RWPE2 (cell line): ENCODE measurements at regions not wholly inside any gene's neighbourhood (a gene's known extent, or its start where the extent isn't known, plus 50 kb on each side); places are given as distances from the start of the nearest gene placed in this dataset.

Source experiments
- ATAC-seq: fragments of 200-7000 bp; cut with Tn5 transposase; 3 replicates; pipeline ENCODE4 v1.9.1; 2021; ENCODE audit warnings: low read depth
- DNase-seq: peaks from one replicate; pipeline ENCODE4 v3.0.0-alpha.2; 2020; ENCODE audit warnings: low spot score
- H3K27ac ChIP-seq: fragments of 450-650 bp; 2 replicates; pipeline ENCODE4 v1.5.1; 2017; ENCODE audit warnings: mild to moderate bottlenecking; ENCODE audit not compliant: poor library complexity, severe bottlenecking
- H3K27me3 ChIP-seq: fragments of 250-450 bp; sonication (Bioruptor Pico); 2 replicates; pipeline ENCODE4 v1.5.1; 2021; ENCODE audit warnings: mild to moderate bottlenecking, moderate library complexity; ENCODE audit not compliant: insufficient read depth, poor library complexity, severe bottlenecking
- H3K36me3 ChIP-seq: fragments of 250-450 bp; sonication (Bioruptor Pico); 2 replicates; pipeline ENCODE4 v1.5.1; 2020; ENCODE audit warnings: low read depth, mild to moderate bottlenecking, moderate library complexity
- H3K4me1 ChIP-seq: fragments of 250-450 bp; sonication (Bioruptor Pico); 2 replicates; pipeline ENCODE4 v1.5.1; 2021; ENCODE audit warnings: mild to moderate bottlenecking, moderate library complexity; ENCODE audit not compliant: insufficient read depth, poor library complexity, severe bottlenecking
- H3K4me3 ChIP-seq: fragments of 250-450 bp; sonication (Bioruptor Pico); 2 replicates; pipeline ENCODE4 v1.5.1; 2021; ENCODE audit warnings: mild to moderate bottlenecking, moderate library complexity; ENCODE audit not compliant: severe bottlenecking
- H3K9me3 ChIP-seq: fragments of 250-450 bp; sonication (Bioruptor Pico); 2 replicates; pipeline ENCODE4 v1.5.1; 2021; ENCODE audit warnings: mild to moderate bottlenecking, moderate library complexity; ENCODE audit not compliant: severe bottlenecking
- CTCF ChIP-seq: fragments of 450-650 bp; IDR thresholded peaks from one replicate; pipeline ENCODE4 v1.5.1; 2017; ENCODE audit warnings: mild to moderate bottlenecking, moderate library complexity; ENCODE audit not compliant: poor library complexity, severe bottlenecking

- peak overlapping the region; percentile 98 for H3K27ac ChIP-seq
- H3K4me1 ChIP-seq = peaks cover 61% of the 10 kb centered on the region
- H3K9me3 ChIP-seq = no peaks in the 10 kb centered on the region
- no peak for TF ChIP-seq CTCF
- H3K4me3 ChIP-seq = no peak overlapping the region
- H3K27me3 ChIP-seq = no peaks in the 10 kb centered on the region
- DNase-seq (no peak), ATAC-seq (no peak)
- no peaks in the 10 kb centered on the region for H3K36me3 ChIP-seq
These were observed 176.8 kb downstream of the ABHD5 start for GRCh38 chr3:43867436-43868072.

- no peaks in the 10 kb centered on the region for H3K27me3 ChIP-seq
- DNase-seq (no peak), ATAC-seq (no peak)
- no peak overlapping the region for H3K4me3 ChIP-seq
- H3K36me3 ChIP-seq = no peaks in the 10 kb centered on the region
- no peaks in the 10 kb centered on the region for H3K9me3 ChIP-seq
- no peak for TF ChIP-seq CTCF
- H3K27ac ChIP-seq = peak overlapping the region; percentile 98
- peaks cover 79% of the 10 kb centered on the region for H3K4me1 ChIP-seq
These were observed 178.8 kb downstream of the ABHD5 start for GRCh38 chr3:43869491-43869890.

GRCh38 chr3:43870120-43870519 is 179.4 kb downstream of the ABHD5 start:
- no peak overlapping the region for H3K4me3 ChIP-seq
- H3K9me3 ChIP-seq = no peaks in the 10 kb centered on the region
- H3K27ac ChIP-seq = peak overlapping the region; percentile 98
- no peaks in the 10 kb centered on the region for H3K36me3 ChIP-seq
- peaks cover 83% of the 10 kb centered on the region for H3K4me1 ChIP-seq
- DNase-seq (peak; percentile 74), ATAC-seq (peak; percentile 65)
- no peaks in the 10 kb centered on the region for H3K27me3 ChIP-seq
- no peak for TF ChIP-seq CTCF

- H3K36me3 ChIP-seq = no peaks in the 10 kb centered on the region
- TF ChIP-seq CTCF = no peak
- H3K4me1 ChIP-seq = peaks cover 79% of the 10 kb centered on the region
- H3K4me3 ChIP-seq = no peak overlapping the region
- DNase-seq (no peak), ATAC-seq (peak; percentile 19; the same call in 2 of the 3 replicates)
- H3K27me3 ChIP-seq = no peaks in the 10 kb centered on the region
- peak overlapping the region; percentile 98 for H3K27ac ChIP-seq
- H3K9me3 ChIP-seq = no peaks in the 10 kb centered on the region
These were observed 180.3 kb downstream of the ABHD5 start for GRCh38 chr3:43870844-43871626.
